A549 (cell line): ENCODE measurements at regions not wholly inside any gene's neighbourhood (a gene's known extent, or its start where the extent isn't known, plus 50 kb on each side); places are given as distances from the start of the nearest gene placed in this dataset.

Experiments used
- ATAC-seq, 2 experiments: fragments of 200-7000 bp in 1 of 2; fragments of >200 bp in 1 of 2; cut with Nextera tagmentation in 1 of 2; cut with Tn5 transposase in 1 of 2; 3 replicates each; pipeline versions ENCODE4 v1.8.0 to v1.9.1; 2018 to 2020; ENCODE audit warnings: mild to moderate bottlenecking in 1 of 2, moderate library complexity in 1 of 2
- CTCF ChIA-PET: fragments of 300-600 bp; sonication (Branson Sonifier 250); formaldehyde crosslinking; extraction: SDS; loops from one replicate; lab custom pipeline; 2021; ENCODE audit warnings: antibody characterized with exemption, inconsistent platforms; lab: Yijun Ruan, JAX
- POLR2A ChIA-PET: fragments of 350-600 bp; formaldehyde crosslinking; extraction: SDS; loops from one replicate; lab custom pipeline; 2021; ENCODE audit warnings: antibody characterized with exemption, inconsistent platforms; lab: Yijun Ruan, JAX
- DNase-seq, 2 experiments: peaks; one replicate each; pipeline versions ENCODE4 v3.0.0 to v3.0.0-alpha.2; 2011 to 2016; ENCODE audit warnings: low read depth in 1 of 2, low spot score in 1 of 2
- FAIRE-seq: peaks from 2 replicates; lab custom pipeline; 2011; peaks lifted over from hg19 to GRCh38; lab: Jason Lieb, UNC
- H3K27ac ChIP-seq, 2 experiments: fragments of >200 bp; sonication (Bioruptor Twin); formaldehyde crosslinking; 3 replicates each; pipeline ENCODE4 v1.5.1; 2016 to 2017
- H3K4me1 ChIP-seq: fragments of >200 bp; sonication (Bioruptor Twin); formaldehyde crosslinking; 3 replicates; pipeline ENCODE4 v1.6.1; 2016
- H3K4me2 ChIP-seq: fragments of >200 bp; sonication (Bioruptor Twin); formaldehyde crosslinking; 3 replicates; pipeline ENCODE4 v1.6.1; 2016
- H3K4me3 ChIP-seq: fragments of >200 bp; sonication (Bioruptor Twin); formaldehyde crosslinking; 3 replicates; pipeline ENCODE4 v1.5.1; 2016
- H3K9me3 ChIP-seq: fragments of >200 bp; sonication (Bioruptor Twin); formaldehyde crosslinking; 3 replicates; pipeline ENCODE4 v1.6.1; 2016
- BHLHE40 ChIP-seq: IDR thresholded peaks from 2 replicates; pipeline ENCODE4 v1.6.1; 2012; ENCODE audit warnings: low read depth, low read length, inconsistent platforms
- CBX2 ChIP-seq: fragments of 200-600 bp; sonication (generic); IDR thresholded peaks from 2 replicates; pipeline ENCODE4 v1.6.1; 2016; ENCODE audit warnings: low read depth, mild to moderate bottlenecking, borderline replicate concordance
- CBX8 ChIP-seq: fragments of 200-600 bp; sonication (generic); IDR thresholded peaks from 2 replicates; pipeline ENCODE4 v1.6.1; 2016
- CHD4 ChIP-seq: fragments of 200-600 bp; sonication (generic); IDR thresholded peaks from 2 replicates; pipeline ENCODE4 v1.6.1; 2016; ENCODE audit warnings: antibody characterized with exemption, mild to moderate bottlenecking, borderline replicate concordance
- EHF ChIP-seq: fragments of 250-450 bp; sonication (Bioruptor Pico); IDR thresholded peaks from 2 replicates; pipeline ENCODE4 v1.5.0; 2020; ENCODE audit warnings: mild to moderate bottlenecking
- EHMT2 ChIP-seq: fragments of 200-600 bp; sonication (generic); IDR thresholded peaks from 2 replicates; pipeline ENCODE4 v1.6.1; 2016; ENCODE audit warnings: antibody characterized with exemption, low read depth, mild to moderate bottlenecking, moderate library complexity
- EP300 ChIP-seq, 2 experiments: fragments of >200 bp; sonication (Bioruptor Twin); formaldehyde crosslinking; IDR thresholded peaks; 2 replicates in 1 of 2; 3 replicates in 1 of 2; pipeline ENCODE4 v1.6.1; 2016 to 2017
- FOSB ChIP-seq: fragments of 250-450 bp; sonication (Bioruptor Pico); IDR thresholded peaks from 2 replicates; pipeline ENCODE4 v1.5.0; 2020; ENCODE audit warnings: mild to moderate bottlenecking, moderate library complexity
- FOSL2 ChIP-seq, 2 experiments: fragments of 450-650 bp in 1 of 2; fragments of >200 bp in 1 of 2; sonication (Bioruptor Twin) in 1 of 2; formaldehyde crosslinking; IDR thresholded peaks; 2 replicates each; pipeline versions ENCODE4 v1.5.0 to v1.6.1; 2016 to 2020; ENCODE audit warnings: mild to moderate bottlenecking in 1 of 2, moderate library complexity in 1 of 2
- FOXS1 ChIP-seq: fragments of 250-450 bp; sonication (Bioruptor Pico); IDR thresholded peaks from 2 replicates; pipeline ENCODE4 v1.5.0; 2020; ENCODE audit warnings: mild to moderate bottlenecking, moderate library complexity
- HOXA7 ChIP-seq: fragments of 250-450 bp; sonication (Bioruptor Pico); IDR thresholded peaks from 2 replicates; pipeline ENCODE4 v1.5.0; 2020; ENCODE audit warnings: mild to moderate bottlenecking, moderate library complexity
- HOXB5 ChIP-seq: fragments of 250-450 bp; sonication (Bioruptor Pico); IDR thresholded peaks from 2 replicates; pipeline ENCODE4 v1.5.0; 2020; ENCODE audit warnings: mild to moderate bottlenecking, moderate library complexity
- JUN ChIP-seq, 2 experiments: fragments of >200 bp; sonication (Bioruptor Twin); formaldehyde crosslinking; IDR thresholded peaks; 2 replicates in 1 of 2; 3 replicates in 1 of 2; pipeline ENCODE4 v1.6.1; 2016 to 2017
- JUNB ChIP-seq: fragments of >200 bp; sonication (Bioruptor Twin); formaldehyde crosslinking; IDR thresholded peaks from 2 replicates; pipeline ENCODE4 v1.6.1; 2016
- MAFK ChIP-seq: fragments of 450-650 bp; IDR thresholded peaks from 2 replicates; pipeline ENCODE4 v1.6.1; 2014; ENCODE audit not compliant: partially characterized antibody
- NFE2L2 ChIP-seq: fragments of 150-350 bp; conservative IDR thresholded peaks from 2 replicates; pipeline ENCODE4 v1.6.1; 2014; ENCODE audit warnings: low read length
- POLR2A ChIP-seq: IDR thresholded peaks from 2 replicates; pipeline ENCODE4 v1.6.1; 2012; ENCODE audit warnings: mild to moderate bottlenecking, low read length
- RNF2 ChIP-seq: fragments of 200-600 bp; sonication (generic); IDR thresholded peaks from 2 replicates; pipeline ENCODE4 v1.6.1; 2016; ENCODE audit warnings: low read depth, mild to moderate bottlenecking, antibody characterized with exemption, moderate library complexity, borderline replicate concordance
- TFCP2L1 ChIP-seq: fragments of 250-450 bp; sonication (Bioruptor Pico); IDR thresholded peaks from 2 replicates; pipeline ENCODE4 v1.5.0; 2021; ENCODE audit warnings: mild to moderate bottlenecking
- TP53 ChIP-seq: fragments of 250-450 bp; sonication (Bioruptor Pico); IDR thresholded peaks from 2 replicates; pipeline ENCODE4 v1.5.0; 2021; ENCODE audit warnings: mild to moderate bottlenecking, moderate library complexity
- WGBS: methylation state at CpG from one replicate; pipeline ENCODE4 v1.1.6; 2017; ENCODE audit errors: missing lambda C conversion rate; 5-methylcytosine and 5-hydroxymethylcytosine counted together
- TF ChIP-seq, protein P1 (sequence below): IDR thresholded peaks from 2 replicates; pipeline ENCODE4 v1.6.1; 2012; ENCODE audit warnings: low read depth, borderline replicate concordance
- TF ChIP-seq, protein P2 (sequence below): fragments of >200 bp; sonication (Bioruptor Twin); formaldehyde crosslinking; IDR thresholded peaks from 2 replicates; pipeline ENCODE4 v1.6.1; 2016
- TF ChIP-seq, protein P3 (sequence below): fragments of >200 bp; sonication (Bioruptor Twin); formaldehyde crosslinking; IDR thresholded peaks from 3 replicates; pipeline ENCODE4 v1.6.1; 2016
- TF ChIP-seq, protein P4 (sequence below): IDR thresholded peaks from 2 replicates; pipeline ENCODE4 v1.6.1; 2012
- TF ChIP-seq, protein P5 (sequence below): fragments of 250-450 bp; sonication (Bioruptor Pico); IDR thresholded peaks from 2 replicates; pipeline ENCODE4 v1.5.0; 2021; ENCODE audit warnings: mild to moderate bottlenecking, moderate library complexity, borderline replicate concordance
- TF ChIP-seq, protein P6 (sequence below): IDR thresholded peaks from 2 replicates; pipeline ENCODE4 v1.6.1; 2012
- TF ChIP-seq, protein P7 (sequence below): fragments of 200-600 bp; sonication (generic); IDR thresholded peaks from 2 replicates; pipeline ENCODE4 v1.6.1; 2016; ENCODE audit warnings: antibody characterized with exemption, mild to moderate bottlenecking, moderate library complexity
- TF ChIP-seq, protein P8 (sequence below): fragments of 250-450 bp; sonication (Bioruptor Pico); IDR thresholded peaks from 2 replicates; pipeline ENCODE4 v1.5.0; 2020; ENCODE audit warnings: low read depth, mild to moderate bottlenecking, moderate library complexity

DNA sequence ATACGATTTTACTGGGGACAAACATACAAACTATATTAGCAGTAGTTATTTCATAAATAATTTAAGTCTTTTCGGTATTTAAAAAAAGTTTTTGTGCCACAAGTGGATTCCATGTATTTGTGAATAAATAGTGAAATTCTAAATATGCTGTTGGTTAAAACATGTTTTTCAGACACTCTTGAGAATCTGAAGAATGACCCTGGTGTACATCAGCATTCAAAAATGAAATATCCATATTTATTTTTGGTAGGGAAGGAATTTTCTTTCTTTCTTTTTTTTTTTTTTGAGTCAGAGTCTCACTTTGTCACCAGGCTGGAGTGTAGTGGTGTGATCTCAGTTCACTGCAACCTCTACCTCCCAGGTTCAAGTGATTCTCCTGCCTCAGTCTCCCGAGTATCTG is 136.1 kb upstream of the CDK6 start:
- no peak overlapping the region for H3K27ac ChIP-seq
- DNase-seq (no peak), ATAC-seq (no peak), FAIRE-seq (no peak)
- TF ChIP-seq FOSB (no peak), HOXA7 (no peak), EHF (CRISPR knock-in tag) (no peak), CBX2 (no peak), TP53 (CRISPR knock-in tag) (no peak), NFE2L2 (no peak), EHMT2 (no peak), RNF2 (no peak), JUN (IDR thresholded peaks at IDR 0.05) (no peak), FOXS1 (CRISPR knock-in tag) (no peak), BHLHE40 (no peak), JUNB (no peak)
- TF ChIP-seq, protein P1, sequence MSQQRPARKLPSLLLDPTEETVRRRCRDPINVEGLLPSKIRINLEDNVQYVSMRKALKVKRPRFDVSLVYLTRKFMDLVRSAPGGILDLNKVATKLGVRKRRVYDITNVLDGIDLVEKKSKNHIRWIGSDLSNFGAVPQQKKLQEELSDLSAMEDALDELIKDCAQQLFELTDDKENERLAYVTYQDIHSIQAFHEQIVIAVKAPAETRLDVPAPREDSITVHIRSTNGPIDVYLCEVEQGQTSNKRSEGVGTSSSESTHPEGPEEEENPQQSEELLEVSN = no peak
- TF ChIP-seq, protein P2, sequence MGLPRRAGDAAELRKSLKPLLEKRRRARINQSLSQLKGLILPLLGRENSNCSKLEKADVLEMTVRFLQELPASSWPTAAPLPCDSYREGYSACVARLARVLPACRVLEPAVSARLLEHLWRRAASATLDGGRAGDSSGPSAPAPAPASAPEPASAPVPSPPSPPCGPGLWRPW = no peak
- TF ChIP-seq, protein P3, sequence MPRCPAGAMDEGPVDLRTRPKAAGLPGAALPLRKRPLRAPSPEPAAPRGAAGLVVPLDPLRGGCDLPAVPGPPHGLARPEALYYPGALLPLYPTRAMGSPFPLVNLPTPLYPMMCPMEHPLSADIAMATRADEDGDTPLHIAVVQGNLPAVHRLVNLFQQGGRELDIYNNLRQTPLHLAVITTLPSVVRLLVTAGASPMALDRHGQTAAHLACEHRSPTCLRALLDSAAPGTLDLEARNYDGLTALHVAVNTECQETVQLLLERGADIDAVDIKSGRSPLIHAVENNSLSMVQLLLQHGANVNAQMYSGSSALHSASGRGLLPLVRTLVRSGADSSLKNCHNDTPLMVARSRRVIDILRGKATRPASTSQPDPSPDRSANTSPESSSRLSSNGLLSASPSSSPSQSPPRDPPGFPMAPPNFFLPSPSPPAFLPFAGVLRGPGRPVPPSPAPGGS = no peak
- TF ChIP-seq, protein P4, sequence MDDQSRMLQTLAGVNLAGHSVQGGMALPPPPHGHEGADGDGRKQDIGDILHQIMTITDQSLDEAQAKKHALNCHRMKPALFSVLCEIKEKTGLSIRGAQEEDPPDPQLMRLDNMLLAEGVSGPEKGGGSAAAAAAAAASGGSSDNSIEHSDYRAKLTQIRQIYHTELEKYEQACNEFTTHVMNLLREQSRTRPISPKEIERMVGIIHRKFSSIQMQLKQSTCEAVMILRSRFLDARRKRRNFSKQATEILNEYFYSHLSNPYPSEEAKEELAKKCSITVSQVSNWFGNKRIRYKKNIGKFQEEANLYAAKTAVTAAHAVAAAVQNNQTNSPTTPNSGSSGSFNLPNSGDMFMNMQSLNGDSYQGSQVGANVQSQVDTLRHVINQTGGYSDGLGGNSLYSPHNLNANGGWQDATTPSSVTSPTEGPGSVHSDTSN = no peak
- TF ChIP-seq, protein P5, sequence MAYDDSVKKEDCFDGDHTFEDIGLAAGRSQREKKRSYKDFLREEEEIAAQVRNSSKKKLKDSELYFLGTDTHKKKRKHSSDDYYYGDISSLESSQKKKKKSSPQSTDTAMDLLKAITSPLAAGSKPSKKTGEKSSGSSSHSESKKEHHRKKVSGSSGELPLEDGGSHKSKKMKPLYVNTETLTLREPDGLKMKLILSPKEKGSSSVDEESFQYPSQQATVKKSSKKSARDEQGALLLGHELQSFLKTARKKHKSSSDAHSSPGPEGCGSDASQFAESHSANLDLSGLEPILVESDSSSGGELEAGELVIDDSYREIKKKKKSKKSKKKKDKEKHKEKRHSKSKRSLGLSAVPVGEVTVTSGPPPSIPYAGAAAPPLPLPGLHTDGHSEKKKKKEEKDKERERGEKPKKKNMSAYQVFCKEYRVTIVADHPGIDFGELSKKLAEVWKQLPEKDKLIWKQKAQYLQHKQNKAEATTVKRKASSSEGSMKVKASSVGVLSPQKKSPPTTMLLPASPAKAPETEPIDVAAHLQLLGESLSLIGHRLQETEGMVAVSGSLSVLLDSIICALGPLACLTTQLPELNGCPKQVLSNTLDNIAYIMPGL (CRISPR knock-in tag) = no peak
- POLR2A ChIA-PET = no interaction called here
- CTCF ChIA-PET = no interaction called here
- H3K4me3 ChIP-seq = no peak overlapping the region
- H3K9me3 ChIP-seq = peaks cover 11% of the 10 kb centered on the region; the same call in 2 of the 3 replicates
- H3K4me2 ChIP-seq = no peak overlapping the region
- no peaks in the 10 kb centered on the region for H3K4me1 ChIP-seq
- WGBS = 3% methylated on average over 3 of the region's 3 CpGs

DNA sequence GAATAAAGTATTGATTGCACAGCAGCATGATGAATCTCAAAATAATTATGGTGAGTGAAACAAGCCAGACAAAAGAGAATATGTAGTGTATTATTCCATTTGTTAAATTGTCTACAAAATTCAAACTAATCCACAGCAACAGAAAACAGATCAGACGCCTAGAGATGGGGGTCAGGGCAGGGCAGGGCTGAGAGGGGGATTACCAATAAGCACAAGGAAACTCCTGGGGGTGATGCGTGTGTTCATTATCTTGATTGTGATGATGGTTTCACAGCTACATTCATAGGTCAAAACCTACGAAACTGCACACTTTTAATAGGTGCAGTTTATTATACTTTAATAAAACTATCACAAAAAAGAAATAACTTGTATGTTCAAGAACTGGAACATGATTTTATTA is 132.7 kb upstream of the CDK6 start:
- DNase-seq = no peak
- TF ChIP-seq CHD4 (no peak), HOXA7 (no peak), EHMT2 (no peak), FOSL2 (IDR thresholded peaks at IDR 0.05) (no peak), FOSL2 (CRISPR knock-in tag; IDR thresholded peaks at IDR 0.05) (no peak), MAFK (no peak), EHF (CRISPR knock-in tag) (no peak), HOXB5 (CRISPR knock-in tag) (no peak), EP300 (IDR thresholded peaks at IDR 0.05) (no peak), POLR2A (no peak), CBX8 (no peak), TFCP2L1 (CRISPR knock-in tag) (no peak), CBX2 (no peak)
- TF ChIP-seq, protein P3 = no peak
- TF ChIP-seq, protein P6, sequence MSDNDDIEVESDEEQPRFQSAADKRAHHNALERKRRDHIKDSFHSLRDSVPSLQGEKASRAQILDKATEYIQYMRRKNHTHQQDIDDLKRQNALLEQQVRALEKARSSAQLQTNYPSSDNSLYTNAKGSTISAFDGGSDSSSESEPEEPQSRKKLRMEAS = no peak
- TF ChIP-seq, protein P7, sequence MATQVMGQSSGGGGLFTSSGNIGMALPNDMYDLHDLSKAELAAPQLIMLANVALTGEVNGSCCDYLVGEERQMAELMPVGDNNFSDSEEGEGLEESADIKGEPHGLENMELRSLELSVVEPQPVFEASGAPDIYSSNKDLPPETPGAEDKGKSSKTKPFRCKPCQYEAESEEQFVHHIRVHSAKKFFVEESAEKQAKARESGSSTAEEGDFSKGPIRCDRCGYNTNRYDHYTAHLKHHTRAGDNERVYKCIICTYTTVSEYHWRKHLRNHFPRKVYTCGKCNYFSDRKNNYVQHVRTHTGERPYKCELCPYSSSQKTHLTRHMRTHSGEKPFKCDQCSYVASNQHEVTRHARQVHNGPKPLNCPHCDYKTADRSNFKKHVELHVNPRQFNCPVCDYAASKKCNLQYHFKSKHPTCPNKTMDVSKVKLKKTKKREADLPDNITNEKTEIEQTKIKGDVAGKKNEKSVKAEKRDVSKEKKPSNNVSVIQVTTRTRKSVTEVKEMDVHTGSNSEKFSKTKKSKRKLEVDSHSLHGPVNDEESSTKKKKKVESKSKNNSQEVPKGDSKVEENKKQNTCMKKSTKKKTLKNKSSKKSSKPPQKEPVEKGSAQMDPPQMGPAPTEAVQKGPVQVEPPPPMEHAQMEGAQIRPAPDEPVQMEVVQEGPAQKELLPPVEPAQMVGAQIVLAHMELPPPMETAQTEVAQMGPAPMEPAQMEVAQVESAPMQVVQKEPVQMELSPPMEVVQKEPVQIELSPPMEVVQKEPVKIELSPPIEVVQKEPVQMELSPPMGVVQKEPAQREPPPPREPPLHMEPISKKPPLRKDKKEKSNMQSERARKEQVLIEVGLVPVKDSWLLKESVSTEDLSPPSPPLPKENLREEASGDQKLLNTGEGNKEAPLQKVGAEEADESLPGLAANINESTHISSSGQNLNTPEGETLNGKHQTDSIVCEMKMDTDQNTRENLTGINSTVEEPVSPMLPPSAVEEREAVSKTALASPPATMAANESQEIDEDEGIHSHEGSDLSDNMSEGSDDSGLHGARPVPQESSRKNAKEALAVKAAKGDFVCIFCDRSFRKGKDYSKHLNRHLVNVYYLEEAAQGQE = no peak
- TF ChIP-seq, protein P8, sequence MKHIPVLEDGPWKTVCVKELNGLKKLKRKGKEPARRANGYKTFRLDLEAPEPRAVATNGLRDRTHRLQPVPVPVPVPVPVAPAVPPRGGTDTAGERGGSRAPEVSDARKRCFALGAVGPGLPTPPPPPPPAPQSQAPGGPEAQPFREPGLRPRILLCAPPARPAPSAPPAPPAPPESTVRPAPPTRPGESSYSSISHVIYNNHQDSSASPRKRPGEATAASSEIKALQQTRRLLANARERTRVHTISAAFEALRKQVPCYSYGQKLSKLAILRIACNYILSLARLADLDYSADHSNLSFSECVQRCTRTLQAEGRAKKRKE (CRISPR knock-in tag) = no peak
- no peak overlapping the region for H3K4me3 ChIP-seq
- FAIRE-seq = no peak
- no peaks in the 10 kb centered on the region for H3K4me1 ChIP-seq
- no peaks in the 10 kb centered on the region for H3K9me3 ChIP-seq
- H3K27ac ChIP-seq = no peak overlapping the region
- ChIA-PET CTCF (no interaction called here), POLR2A (no interaction called here)
- no peak overlapping the region for H3K4me2 ChIP-seq
- 10% methylated on average over 3 of the region's 3 CpGs for WGBS
- ATAC-seq = no peak
